ENCODE measurements at regions not wholly inside any gene's neighbourhood (a gene's known extent, or its start where the extent isn't known, plus 50 kb on each side); places are given as distances from the start of the nearest gene placed in this dataset.
"Not testable (repeated sequence)": the region's sequence is repeated elsewhere in the genome, so short reads cannot be mapped to it uniquely, and the experiment has no call there.

GRCh38 chr17:69643686-69644085 is 229.2 kb downstream of the MAP2K6 start:
- Mint-ChIP-seq H3K27me3 (no peaks in the 10 kb centered on the region), H3K9me3 (no peaks in the 10 kb centered on the region), H3K27ac (no peak overlapping the region), H3K4me3 (no peak overlapping the region), H3K36me3 (ENCODE audit: low read depth) (no peaks in the 10 kb centered on the region), H3K4me1 (no peaks in the 10 kb centered on the region)
- DNase-seq: no peak
- intact Hi-C loops (cut with micrococcal nuclease): no loop called here

GRCh38 chr17:69646729-69647128 is 232.2 kb downstream of the MAP2K6 start:
- H3K4me1 Mint-ChIP-seq: no peaks in the 10 kb centered on the region
- no peak overlapping the region for H3K27ac Mint-ChIP-seq
- intact Hi-C loops (cut with micrococcal nuclease): no loop called here
- H3K36me3 Mint-ChIP-seq (ENCODE audit: low read depth): no peaks in the 10 kb centered on the region
- H3K27me3 Mint-ChIP-seq: no peaks in the 10 kb centered on the region
- H3K4me3 Mint-ChIP-seq: no peak overlapping the region
- no peak for DNase-seq
- no peaks in the 10 kb centered on the region for H3K9me3 Mint-ChIP-seq

DNA sequence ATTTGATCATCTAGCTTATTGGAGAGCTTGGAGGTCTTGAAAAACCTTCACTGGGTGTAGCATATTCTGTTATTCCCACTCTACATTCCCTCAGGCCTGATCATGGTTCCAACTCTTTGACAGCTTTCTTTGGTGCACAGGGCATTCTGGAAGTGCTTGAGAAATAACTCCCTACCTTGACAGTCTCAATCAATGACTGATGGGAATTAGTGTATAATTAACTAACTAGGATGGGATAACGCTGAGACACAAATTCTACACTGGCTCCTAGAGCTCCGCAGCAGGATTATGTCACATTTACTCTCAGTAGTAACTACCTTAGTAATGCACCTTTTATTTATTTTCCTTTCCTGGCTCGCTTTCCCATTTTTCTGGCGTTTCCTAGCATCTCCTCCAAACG is 236.4 kb downstream of the MAP2K6 start:
- Mint-ChIP-seq H3K4me3 (no peak overlapping the region), H3K27ac (no peak overlapping the region), H3K36me3 (ENCODE audit: low read depth) (no peaks in the 10 kb centered on the region), H3K4me1 (no peaks in the 10 kb centered on the region), H3K27me3 (no peaks in the 10 kb centered on the region), H3K9me3 (no peaks in the 10 kb centered on the region)
- DNase-seq: no peak
- intact Hi-C loops (cut with micrococcal nuclease): no loop called here

DNA sequence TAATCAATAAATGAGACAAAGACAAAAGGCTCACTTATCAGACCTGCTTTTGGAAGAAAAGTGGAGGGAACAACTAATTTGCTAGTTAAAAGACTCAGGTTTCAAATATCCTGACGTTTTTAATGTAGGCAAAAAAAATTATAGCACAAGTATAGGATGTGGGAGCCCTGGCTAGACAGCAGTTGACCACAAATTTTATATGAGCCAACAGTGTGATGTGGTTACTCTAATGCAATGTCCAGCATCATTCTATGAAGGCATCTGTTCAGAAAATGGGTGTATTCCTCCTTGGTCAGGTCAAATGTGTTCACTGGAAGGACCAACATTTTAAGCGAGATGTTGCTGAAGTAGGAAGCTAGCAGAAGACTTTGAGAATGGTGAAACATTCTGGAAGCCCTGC is 237.4 kb downstream of the MAP2K6 start:
- intact Hi-C loops (cut with micrococcal nuclease): no loop called here
- no peak overlapping the region for H3K4me3 Mint-ChIP-seq
- no peak for DNase-seq
- H3K9me3 Mint-ChIP-seq: no peaks in the 10 kb centered on the region
- H3K27ac Mint-ChIP-seq: no peak overlapping the region
- no peaks in the 10 kb centered on the region for H3K27me3 Mint-ChIP-seq
- no peaks in the 10 kb centered on the region for H3K36me3 Mint-ChIP-seq (ENCODE audit: low read depth)
- H3K4me1 Mint-ChIP-seq: no peaks in the 10 kb centered on the region

GRCh38 chr17:69654981-69655855 is 240.7 kb downstream of the MAP2K6 start:
- no peaks in the 10 kb centered on the region for H3K27me3 Mint-ChIP-seq
- no peaks in the 10 kb centered on the region for H3K36me3 Mint-ChIP-seq (ENCODE audit: low read depth)
- peaks cover 3% of the 10 kb centered on the region for H3K9me3 Mint-ChIP-seq
- H3K4me1 Mint-ChIP-seq: no peaks in the 10 kb centered on the region
- no peak overlapping the region for H3K4me3 Mint-ChIP-seq
- intact Hi-C loops (cut with micrococcal nuclease): no loop called here
- no peak for DNase-seq
- no peak overlapping the region for H3K27ac Mint-ChIP-seq

DNA sequence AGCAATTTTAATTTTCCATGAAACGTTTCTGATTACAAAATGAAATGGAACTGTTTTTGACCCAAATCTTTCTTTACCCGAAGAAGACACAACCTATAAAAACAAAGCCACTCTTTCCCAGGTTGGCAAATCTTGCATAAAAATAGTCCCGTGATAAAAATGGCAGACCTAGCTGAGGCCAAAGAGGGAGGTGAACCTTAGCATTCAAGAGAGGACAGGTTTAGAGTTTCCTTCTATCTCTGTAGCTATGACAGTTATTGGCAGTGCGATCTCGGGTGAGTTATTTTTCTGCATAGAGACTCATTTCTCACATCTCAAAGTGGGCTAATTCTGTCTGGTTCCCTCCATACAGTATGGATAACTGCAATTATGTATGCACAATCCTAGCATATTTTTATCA is 241.4 kb downstream of the MAP2K6 start:
- Mint-ChIP-seq H3K27ac (no peak overlapping the region), H3K27me3 (no peaks in the 10 kb centered on the region), H3K9me3 (peaks cover 3% of the 10 kb centered on the region), H3K4me1 (no peaks in the 10 kb centered on the region), H3K36me3 (ENCODE audit: low read depth) (no peaks in the 10 kb centered on the region), H3K4me3 (no peak overlapping the region)
- DNase-seq: no peak
- intact Hi-C loops (cut with micrococcal nuclease): no loop called here

DNA sequence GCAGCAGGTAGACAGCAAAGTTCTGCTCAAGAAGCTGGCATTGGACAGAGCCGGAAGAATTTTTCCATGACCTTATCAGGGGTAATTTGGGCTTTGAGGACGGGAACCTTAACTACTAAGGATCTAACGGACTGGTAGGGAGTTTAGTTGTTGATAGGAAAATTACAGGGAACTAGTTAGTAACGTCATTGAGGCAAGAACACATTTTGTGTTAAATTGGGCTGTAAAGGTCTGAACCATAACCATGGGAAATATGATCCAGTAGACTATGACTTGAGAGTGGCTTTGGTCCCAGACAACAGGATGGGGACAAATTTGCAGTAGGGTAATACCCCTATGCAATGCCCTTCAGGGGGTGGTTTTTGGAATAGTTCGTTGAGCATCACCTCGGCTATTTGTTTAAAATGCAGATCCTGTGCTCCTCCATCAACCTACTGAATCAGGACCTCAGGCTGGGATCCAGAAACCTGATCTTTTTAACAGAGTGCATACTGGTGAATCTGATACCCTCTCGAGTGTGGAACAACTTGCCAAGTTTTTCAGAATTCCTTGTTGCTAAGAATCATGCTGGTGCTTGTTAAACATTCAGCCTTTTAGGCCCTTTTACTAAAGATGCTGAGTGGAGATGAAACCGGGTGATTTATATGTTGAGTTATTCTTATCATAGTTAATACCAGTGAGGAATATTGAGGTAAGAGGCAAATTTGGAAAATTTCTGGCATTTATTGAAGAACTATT is 255.1 kb downstream of the MAP2K6 start:
- intact Hi-C loops (cut with micrococcal nuclease): no loop called here
- no peaks in the 10 kb centered on the region for H3K4me1 Mint-ChIP-seq
- no peak for DNase-seq
- H3K27me3 Mint-ChIP-seq: no peaks in the 10 kb centered on the region
- no peaks in the 10 kb centered on the region for H3K9me3 Mint-ChIP-seq
- no peak overlapping the region for H3K4me3 Mint-ChIP-seq
- no peaks in the 10 kb centered on the region for H3K36me3 Mint-ChIP-seq (ENCODE audit: low read depth)
- no peak overlapping the region for H3K27ac Mint-ChIP-seq

DNA sequence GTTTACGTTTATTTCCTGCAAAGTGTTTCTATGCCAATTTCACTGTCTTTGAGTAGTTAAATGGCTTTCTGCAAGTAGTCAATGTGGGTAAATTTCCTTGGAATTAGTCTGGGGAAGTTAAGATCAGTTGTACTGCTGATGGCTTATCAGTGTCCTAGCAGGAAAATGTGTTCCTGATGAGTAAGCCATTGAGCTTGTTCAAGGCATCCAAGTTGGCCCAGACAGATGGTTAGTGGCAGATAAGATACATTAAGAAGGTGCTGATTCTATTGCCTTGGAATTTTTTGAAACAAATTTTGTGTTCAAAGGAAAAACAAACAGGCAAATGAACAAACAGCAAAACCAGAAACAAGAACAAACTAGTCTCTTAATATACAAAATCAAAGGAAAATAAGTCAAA is 258.4 kb downstream of the MAP2K6 start:
- H3K27ac Mint-ChIP-seq: no peak overlapping the region
- H3K27me3 Mint-ChIP-seq: no peaks in the 10 kb centered on the region
- no peak for DNase-seq
- H3K9me3 Mint-ChIP-seq: no peaks in the 10 kb centered on the region
- intact Hi-C loops (cut with micrococcal nuclease): no loop called here
- no peaks in the 10 kb centered on the region for H3K36me3 Mint-ChIP-seq (ENCODE audit: low read depth)
- H3K4me3 Mint-ChIP-seq: no peak overlapping the region
- no peaks in the 10 kb centered on the region for H3K4me1 Mint-ChIP-seq

GRCh38 chr17:69677130-69677529 is 262.6 kb downstream of the MAP2K6 start:
- no peaks in the 10 kb centered on the region for H3K4me1 Mint-ChIP-seq
- H3K27ac Mint-ChIP-seq: no peak overlapping the region
- H3K36me3 Mint-ChIP-seq (ENCODE audit: low read depth): no peaks in the 10 kb centered on the region
- DNase-seq: no peak
- no peaks in the 10 kb centered on the region for H3K27me3 Mint-ChIP-seq
- no peaks in the 10 kb centered on the region for H3K9me3 Mint-ChIP-seq
- H3K4me3 Mint-ChIP-seq: no peak overlapping the region
- intact Hi-C loops (cut with micrococcal nuclease): no loop called here

- H3K36me3 Mint-ChIP-seq (ENCODE audit: low read depth): no peaks in the 10 kb centered on the region
These were observed 263.7 kb downstream of the MAP2K6 start for GRCh38 chr17:69678206-69678605.

GRCh38 chr17:69679829-69680228 is 265.3 kb downstream of the MAP2K6 start:
- Mint-ChIP-seq H3K4me1 (no peaks in the 10 kb centered on the region), H3K9me3 (peaks cover 3% of the 10 kb centered on the region), H3K36me3 (ENCODE audit: low read depth) (no peaks in the 10 kb centered on the region), H3K27ac (no peak overlapping the region), H3K4me3 (no peak overlapping the region), H3K27me3 (no peaks in the 10 kb centered on the region)
- intact Hi-C loops (cut with micrococcal nuclease): no loop called here
- DNase-seq: no peak

More at GRCh38 chr17:69678206-69678605, 263.7 kb downstream of the MAP2K6 start:
- no peak for DNase-seq
- Mint-ChIP-seq H3K27ac (no peak overlapping the region), H3K4me1 (no peaks in the 10 kb centered on the region), H3K4me3 (no peak overlapping the region), H3K9me3 (no peaks in the 10 kb centered on the region), H3K27me3 (no peaks in the 10 kb centered on the region)
- intact Hi-C loops (cut with micrococcal nuclease): no loop called here

- H3K27me3 Mint-ChIP-seq: no peaks in the 10 kb centered on the region
- peaks cover 9% of the 10 kb centered on the region for H3K9me3 Mint-ChIP-seq
These were observed 269.8 kb downstream of the MAP2K6 start for GRCh38 chr17:69684251-69684650.

GRCh38 chr17:69685150-69685549 is 270.7 kb downstream of the MAP2K6 start:
- not testable (repeated sequence) for H3K27ac Mint-ChIP-seq, H3K27me3 Mint-ChIP-seq

More at GRCh38 chr17:69684251-69684650, 269.8 kb downstream of the MAP2K6 start:
- intact Hi-C loops (cut with micrococcal nuclease): no loop called here
- Mint-ChIP-seq H3K4me1 (no peaks in the 10 kb centered on the region), H3K27ac (no peak overlapping the region), H3K36me3 (ENCODE audit: low read depth) (no peaks in the 10 kb centered on the region), H3K4me3 (no peak overlapping the region)
- no peak for DNase-seq

DNA sequence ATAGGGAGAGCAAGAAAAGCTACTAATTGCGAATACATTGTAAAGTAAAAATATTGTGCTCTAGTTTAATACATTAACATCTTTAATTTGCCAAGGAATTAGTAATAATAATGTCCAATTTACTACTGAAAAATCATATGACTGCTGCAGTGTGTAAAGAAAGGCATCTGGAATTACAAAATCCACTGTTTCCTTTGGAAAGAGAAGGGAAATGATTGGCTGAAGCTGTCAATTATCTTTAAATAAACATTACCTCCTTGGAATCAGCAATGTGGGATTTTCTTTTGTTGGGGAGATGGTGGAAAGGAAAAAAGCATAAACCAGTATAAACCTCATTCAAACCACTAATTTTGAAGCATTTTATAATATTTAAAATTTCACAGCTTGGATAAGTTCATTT is 276.0 kb downstream of the MAP2K6 start:
- H3K36me3 Mint-ChIP-seq (ENCODE audit: low read depth): no peaks in the 10 kb centered on the region

More at GRCh38 chr17:69685150-69685549, 270.7 kb downstream of the MAP2K6 start:
- DNase-seq; H3K36me3 Mint-ChIP-seq (ENCODE audit: low read depth); H3K4me3 Mint-ChIP-seq; H3K4me1 Mint-ChIP-seq; H3K9me3 Mint-ChIP-seq; intact Hi-C loops (cut with micrococcal nuclease): not testable (repeated sequence)

More for the DNA sequence above, 276.0 kb downstream of the MAP2K6 start:
- Mint-ChIP-seq H3K27me3 (no peaks in the 10 kb centered on the region), H3K4me1 (no peaks in the 10 kb centered on the region), H3K9me3 (peaks cover 6% of the 10 kb centered on the region), H3K27ac (no peak overlapping the region), H3K4me3 (no peak overlapping the region)
- intact Hi-C loops (cut with micrococcal nuclease): no loop called here
- DNase-seq: no peak
